ENCODE measurements at regions not wholly inside any gene's neighbourhood (a gene's known extent, or its start where the extent isn't known, plus 50 kb on each side); places are given as distances from the start of the nearest gene placed in this dataset.

DNA sequence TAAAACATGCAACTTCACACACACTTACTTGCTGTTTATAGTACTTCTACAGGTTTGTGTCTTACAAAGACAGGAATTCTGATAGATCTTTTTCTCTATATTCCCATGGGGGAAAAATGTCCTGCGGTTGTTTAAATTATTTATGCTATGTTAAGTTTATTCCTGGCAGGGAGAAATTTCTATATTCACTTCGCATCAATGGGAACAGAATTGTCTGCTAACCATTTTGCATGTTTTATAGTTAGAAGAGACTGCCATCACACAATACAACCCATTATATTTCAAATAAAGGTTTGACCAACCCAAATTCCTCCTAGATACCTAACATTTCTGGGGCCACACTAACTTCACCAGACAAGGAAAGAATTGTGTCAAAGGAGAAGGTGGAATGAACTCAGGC, 110.0 kb upstream of the PRR16 start:
- H2AFZ ChIP-seq (ENCODE audit: low read depth, low read length): no peak overlapping the region
- DNase-seq (no peak), ATAC-seq (ENCODE audit: insufficient read depth, low read depth) (no peak)
- no peaks in the 10 kb centered on the region for H4K20me1 ChIP-seq (ENCODE audit: insufficient read depth, low read length)
- H3K4me2 ChIP-seq (ENCODE audit: insufficient read depth, low read length): no peak overlapping the region
- no peaks in the 10 kb centered on the region for H3K79me2 ChIP-seq (ENCODE audit: insufficient read depth, low read length)
- no peaks in the 10 kb centered on the region for H3K4me1 ChIP-seq (ENCODE audit: insufficient read depth, low read length)
- no peak overlapping the region for H3K4me3 ChIP-seq (ENCODE audit: low read depth in 1 of 2, low read length in 2 of 2)
- no peaks in the 10 kb centered on the region for H3K27me3 ChIP-seq (ENCODE audit: insufficient read depth, low read length, poor library complexity)
- no peak overlapping the region for H3K9ac ChIP-seq (ENCODE audit: low read depth, low read length)
- no peaks in the 10 kb centered on the region for H3K36me3 ChIP-seq (ENCODE audit: insufficient read depth, low read length)
- H3K27ac ChIP-seq (ENCODE audit: low read length): no peak overlapping the region
- TF ChIP-seq, protein P1, sequence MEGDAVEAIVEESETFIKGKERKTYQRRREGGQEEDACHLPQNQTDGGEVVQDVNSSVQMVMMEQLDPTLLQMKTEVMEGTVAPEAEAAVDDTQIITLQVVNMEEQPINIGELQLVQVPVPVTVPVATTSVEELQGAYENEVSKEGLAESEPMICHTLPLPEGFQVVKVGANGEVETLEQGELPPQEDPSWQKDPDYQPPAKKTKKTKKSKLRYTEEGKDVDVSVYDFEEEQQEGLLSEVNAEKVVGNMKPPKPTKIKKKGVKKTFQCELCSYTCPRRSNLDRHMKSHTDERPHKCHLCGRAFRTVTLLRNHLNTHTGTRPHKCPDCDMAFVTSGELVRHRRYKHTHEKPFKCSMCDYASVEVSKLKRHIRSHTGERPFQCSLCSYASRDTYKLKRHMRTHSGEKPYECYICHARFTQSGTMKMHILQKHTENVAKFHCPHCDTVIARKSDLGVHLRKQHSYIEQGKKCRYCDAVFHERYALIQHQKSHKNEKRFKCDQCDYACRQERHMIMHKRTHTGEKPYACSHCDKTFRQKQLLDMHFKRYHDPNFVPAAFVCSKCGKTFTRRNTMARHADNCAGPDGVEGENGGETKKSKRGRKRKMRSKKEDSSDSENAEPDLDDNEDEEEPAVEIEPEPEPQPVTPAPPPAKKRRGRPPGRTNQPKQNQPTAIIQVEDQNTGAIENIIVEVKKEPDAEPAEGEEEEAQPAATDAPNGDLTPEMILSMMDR (IDR thresholded peaks at IDR 0.05; ENCODE audit: borderline replicate concordance, extremely low read depth, low read length, poor library complexity, severe bottlenecking): no peak
- TF ChIP-seq EZH2 (IDR thresholded peaks at IDR 0.05; ENCODE audit: borderline replicate concordance, low read depth, low read length, severe bottlenecking): no peak
- H3K9me3 ChIP-seq (ENCODE audit: insufficient read depth, low read length, severe bottlenecking): peaks cover 15% of the 10 kb centered on the region

DNA sequence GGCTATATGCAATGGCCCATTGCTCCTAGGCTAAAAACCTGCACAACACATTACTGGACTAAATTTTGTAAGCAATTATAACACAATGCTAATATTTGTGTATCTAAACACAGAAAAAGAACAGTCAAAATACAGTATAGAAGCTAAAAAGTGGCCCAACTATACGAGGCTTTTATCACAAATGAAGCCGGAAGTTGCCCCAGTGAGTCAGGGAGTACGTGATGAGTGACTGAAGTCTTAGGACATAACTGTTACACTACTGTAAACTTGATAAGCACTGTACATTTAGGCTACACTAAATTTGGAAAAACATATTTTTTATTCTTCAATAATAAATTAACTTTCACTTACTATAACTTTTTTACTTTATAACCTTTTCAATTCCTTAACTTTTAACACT, 105.2 kb upstream of the PRR16 start:
- Histone ChIP-seq H2AFZ (ENCODE audit: low read depth, low read length) (no peak overlapping the region), H3K9ac (ENCODE audit: low read depth, low read length) (no peak overlapping the region), H3K27ac (ENCODE audit: low read length) (no peak overlapping the region), H3K36me3 (ENCODE audit: insufficient read depth, low read length) (no peaks in the 10 kb centered on the region), H3K4me3 (ENCODE audit: low read depth in 1 of 2, low read length in 2 of 2) (no peak overlapping the region), H3K4me1 (ENCODE audit: insufficient read depth, low read length) (no peaks in the 10 kb centered on the region), H3K79me2 (ENCODE audit: insufficient read depth, low read length) (no peaks in the 10 kb centered on the region), H3K4me2 (ENCODE audit: insufficient read depth, low read length) (no peak overlapping the region), H4K20me1 (ENCODE audit: insufficient read depth, low read length) (no peaks in the 10 kb centered on the region), H3K9me3 (ENCODE audit: insufficient read depth, low read length, severe bottlenecking) (no peaks in the 10 kb centered on the region), H3K27me3 (ENCODE audit: insufficient read depth, low read length, poor library complexity) (no peaks in the 10 kb centered on the region)
- TF ChIP-seq EZH2 (IDR thresholded peaks at IDR 0.05; ENCODE audit: borderline replicate concordance, low read depth, low read length, severe bottlenecking): no peak
- ATAC-seq (ENCODE audit: insufficient read depth, low read depth) (no peak), DNase-seq (no peak)

DNA sequence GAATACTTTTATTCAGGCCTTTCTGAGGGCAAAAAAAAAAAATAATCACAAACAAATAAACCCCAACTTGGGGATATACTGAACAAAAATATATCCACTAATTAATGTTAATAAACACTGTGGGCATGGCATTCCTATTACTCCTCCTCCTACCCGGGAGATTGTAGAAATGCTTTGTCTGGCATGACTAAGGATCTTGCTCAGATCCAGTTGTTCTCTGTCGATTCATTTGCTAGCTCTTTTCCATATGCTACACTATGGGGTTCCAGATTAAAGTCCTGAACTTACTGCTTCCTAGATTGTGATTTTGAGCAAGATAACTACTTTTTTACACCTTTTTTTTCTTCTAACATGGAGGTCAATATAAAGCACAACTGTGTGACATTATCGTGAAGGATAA, 102.2 kb upstream of the PRR16 start:
- H3K27me3 ChIP-seq (ENCODE audit: insufficient read depth, low read length, poor library complexity): no peaks in the 10 kb centered on the region
- no peak overlapping the region for H3K27ac ChIP-seq (ENCODE audit: low read length)
- H4K20me1 ChIP-seq (ENCODE audit: insufficient read depth, low read length): no peaks in the 10 kb centered on the region
- no peak overlapping the region for H3K4me2 ChIP-seq (ENCODE audit: insufficient read depth, low read length)
- no peak overlapping the region for H2AFZ ChIP-seq (ENCODE audit: low read depth, low read length)
- no peaks in the 10 kb centered on the region for H3K9me3 ChIP-seq (ENCODE audit: insufficient read depth, low read length, severe bottlenecking)
- H3K4me1 ChIP-seq (ENCODE audit: insufficient read depth, low read length): no peaks in the 10 kb centered on the region
- DNase-seq (no peak), ATAC-seq (ENCODE audit: insufficient read depth, low read depth) (no peak)
- no peak overlapping the region for H3K4me3 ChIP-seq (ENCODE audit: low read depth in 1 of 2, low read length in 2 of 2)
- no peaks in the 10 kb centered on the region for H3K79me2 ChIP-seq (ENCODE audit: insufficient read depth, low read length)
- no peaks in the 10 kb centered on the region for H3K36me3 ChIP-seq (ENCODE audit: insufficient read depth, low read length)
- TF ChIP-seq, protein P1 (IDR thresholded peaks at IDR 0.05; ENCODE audit: borderline replicate concordance, extremely low read depth, low read length, poor library complexity, severe bottlenecking): no peak
- no peak overlapping the region for H3K9ac ChIP-seq (ENCODE audit: low read depth, low read length)

DNA sequence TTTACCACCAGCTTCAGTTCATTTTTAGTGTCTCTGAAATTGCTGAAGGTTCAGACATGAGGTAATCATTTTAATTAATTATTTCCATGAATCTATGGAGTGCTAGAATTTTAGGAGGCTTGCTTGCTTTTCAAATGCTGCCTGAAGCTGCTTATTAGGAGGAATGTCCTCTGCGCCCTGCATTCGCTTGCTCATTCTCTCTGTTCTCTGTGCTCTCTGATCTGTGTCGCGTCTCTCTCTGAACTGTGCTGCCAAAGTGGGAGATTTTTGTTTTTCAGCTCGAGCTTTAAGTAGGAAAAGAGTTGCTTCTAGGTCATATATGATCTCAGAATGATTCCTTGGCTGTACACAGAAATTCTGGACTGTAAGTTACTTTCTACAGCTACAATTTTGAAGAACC, 101.7 kb upstream of the PRR16 start:
- H3K36me3 ChIP-seq (ENCODE audit: insufficient read depth, low read length): no peaks in the 10 kb centered on the region
- H3K4me1 ChIP-seq (ENCODE audit: insufficient read depth, low read length): no peaks in the 10 kb centered on the region
- ATAC-seq (ENCODE audit: insufficient read depth, low read depth) (no peak), DNase-seq (no peak)
- H3K27ac ChIP-seq (ENCODE audit: low read length): no peak overlapping the region
- H3K79me2 ChIP-seq (ENCODE audit: insufficient read depth, low read length): no peaks in the 10 kb centered on the region
- H2AFZ ChIP-seq (ENCODE audit: low read depth, low read length): peak overlapping the region; percentile 12; the same call in 1 of the 2 replicates
- no peak overlapping the region for H3K9ac ChIP-seq (ENCODE audit: low read depth, low read length)
- no peak for TF ChIP-seq EZH2 (IDR thresholded peaks at IDR 0.05; ENCODE audit: borderline replicate concordance, low read depth, low read length, severe bottlenecking)
- TF ChIP-seq, protein P1 (IDR thresholded peaks at IDR 0.05; ENCODE audit: borderline replicate concordance, extremely low read depth, low read length, poor library complexity, severe bottlenecking): no peak
- no peak overlapping the region for H3K4me2 ChIP-seq (ENCODE audit: insufficient read depth, low read length)
- H3K9me3 ChIP-seq (ENCODE audit: insufficient read depth, low read length, severe bottlenecking): no peaks in the 10 kb centered on the region
- H3K4me3 ChIP-seq (ENCODE audit: low read depth in 1 of 2, low read length in 2 of 2): no peak overlapping the region
- H3K27me3 ChIP-seq (ENCODE audit: insufficient read depth, low read length, poor library complexity): no peaks in the 10 kb centered on the region
- no peaks in the 10 kb centered on the region for H4K20me1 ChIP-seq (ENCODE audit: insufficient read depth, low read length)
